Cardiac muscle cell (in vitro differentiated cells and primary cell): ENCODE measurements at regions not wholly inside any gene's neighbourhood (a gene's known extent, or its start where the extent isn't known, plus 50 kb on each side); places are given as distances from the start of the nearest gene placed in this dataset.

Experiments
- DNase-seq, 2 donors: peaks; one replicate each; pipeline versions ENCODE4 v3.0.0 to v3.0.0-alpha.2; 2010 to 2017; ENCODE audit warnings: low read depth in 1 of 2, low spot score in 1 of 2
- H3K27ac ChIP-seq: fragments of 200-600 bp; sonication (generic); 2 replicates; pipeline ENCODE4 v1.5.1; 2016
- H3K27me3 ChIP-seq: fragments of 200-600 bp; sonication (generic); 2 replicates; pipeline ENCODE4 v1.6.0; 2016; ENCODE audit warnings: control low read depth
- H3K36me3 ChIP-seq: fragments of 200-600 bp; sonication (generic); 2 replicates; pipeline ENCODE4 v1.5.1; 2016; ENCODE audit warnings: control low read depth
- H3K4me1 ChIP-seq: fragments of 200-600 bp; sonication (generic); 2 replicates; pipeline ENCODE4 v1.8.1; 2017; ENCODE audit warnings: low read depth, mild to moderate bottlenecking, mixed run types
- H3K4me3 ChIP-seq: fragments of 200-600 bp; sonication (generic); 2 replicates; pipeline ENCODE4 v1.5.1; 2016; ENCODE audit warnings: mild to moderate bottlenecking
- H3K9me3 ChIP-seq: fragments of 200-600 bp; sonication (generic); 2 replicates; pipeline ENCODE4 v1.5.1; 2017; ENCODE audit warnings: low read depth, mild to moderate bottlenecking, control low read depth
- CTCF ChIP-seq: IDR thresholded peaks from 2 replicates; pipeline ENCODE4 v1.5.1; 2012; ENCODE audit warnings: low read depth, mild to moderate bottlenecking, low read length

GRCh38 chr10:71067098-71067740, 145.2 kb upstream of the UNC5B start:
- H3K4me1 ChIP-seq = peaks cover 42% of the 10 kb centered on the region
- no peaks in the 10 kb centered on the region for H3K9me3 ChIP-seq
- H3K27me3 ChIP-seq = no peaks in the 10 kb centered on the region
- no peak for TF ChIP-seq CTCF
- H3K4me3 ChIP-seq = no peak overlapping the region
- H3K27ac ChIP-seq = peak overlapping the region; percentile 27
- H3K36me3 ChIP-seq = no peaks in the 10 kb centered on the region
- no peak for DNase-seq

- H3K4me1 ChIP-seq = peaks cover 29% of the 10 kb centered on the region
- peak in 1 of 2 donors; percentile 25 for DNase-seq
Measured at GRCh38 chr10:71068861-71069271, 143.5 kb upstream of the UNC5B start.

GRCh38 chr10:71069909-71070666, 142.3 kb upstream of the UNC5B start:
- Histone ChIP-seq H3K27ac (no peak overlapping the region), H3K36me3 (no peaks in the 10 kb centered on the region), H3K4me1 (peaks cover 27% of the 10 kb centered on the region), H3K9me3 (no peaks in the 10 kb centered on the region), H3K27me3 (no peaks in the 10 kb centered on the region), H3K4me3 (no peak overlapping the region)
- DNase-seq = no peak
- no peak for TF ChIP-seq CTCF

More at GRCh38 chr10:71068861-71069271, 143.5 kb upstream of the UNC5B start:
- H3K27ac ChIP-seq = peak overlapping the region; percentile 45
- no peaks in the 10 kb centered on the region for H3K27me3 ChIP-seq
- no peak overlapping the region for H3K4me3 ChIP-seq
- no peak for TF ChIP-seq CTCF
- H3K9me3 ChIP-seq = no peaks in the 10 kb centered on the region
- H3K36me3 ChIP-seq = no peaks in the 10 kb centered on the region

- Histone ChIP-seq H3K27me3 (no peaks in the 10 kb centered on the region), H3K4me1 (peaks cover 27% of the 10 kb centered on the region), H3K36me3 (no peaks in the 10 kb centered on the region), H3K27ac (no peak overlapping the region), H3K9me3 (no peaks in the 10 kb centered on the region), H3K4me3 (no peak overlapping the region)
- no peak for TF ChIP-seq CTCF
- DNase-seq = no peak
Measured at GRCh38 chr10:71070741-71071140, 141.6 kb upstream of the UNC5B start.

GRCh38 chr10:71072131-71072822, 140.1 kb upstream of the UNC5B start:
- TF ChIP-seq CTCF = no peak
- H3K4me1 ChIP-seq = peaks cover 31% of the 10 kb centered on the region
- no peak for DNase-seq

More at GRCh38 chr10:71072131-71072822, 140.1 kb upstream of the UNC5B start:
- Histone ChIP-seq H3K9me3 (no peaks in the 10 kb centered on the region), H3K36me3 (no peaks in the 10 kb centered on the region), H3K27ac (no peak overlapping the region), H3K27me3 (no peaks in the 10 kb centered on the region), H3K4me3 (no peak overlapping the region)
